PC-3 (cell line): ENCODE measurements at regions not wholly inside any gene's neighbourhood (a gene's known extent, or its start where the extent isn't known, plus 50 kb on each side); places are given as distances from the start of the nearest gene placed in this dataset.

Experiments
- ATAC-seq: fragments of 200-7000 bp; cut with Tn5 transposase; 2 replicates; pipeline ENCODE4 v1.9.1; 2020; ENCODE audit warnings: mild to moderate bottlenecking, moderate library complexity
- BruUV-seq: library from RNA; stranded (reverse); fragments of 400-500 nt; replicated peaks from 2 replicates; lab custom pipeline; 2021; lab: Mats Ljungman, UMichigan
- CTCF ChIA-PET: fragments of 300-600 bp; sonication (Branson Sonifier 250); formaldehyde crosslinking; loops from one replicate; lab custom pipeline; 2022; ENCODE audit warnings: antibody characterized with exemption; lab: Charles Lee
- POLR2A ChIA-PET: fragments of 300-600 bp; sonication (Branson Sonifier 250); formaldehyde crosslinking; loops from one replicate; lab custom pipeline; 2022; ENCODE audit warnings: antibody characterized with exemption; ENCODE audit not compliant: unreplicated experiment; lab: Charles Lee
- DNase-seq: peaks from one replicate; pipeline ENCODE4 v3.0.0-alpha.2; 2015
- H2AFZ ChIP-seq: fragments of 300-600 bp; sonication (generic); 2 replicates; pipeline ENCODE4 v1.6.0; 2016; ENCODE audit warnings: antibody characterized with exemption, low read length
- H3F3A ChIP-seq: fragments of 300-600 bp; sonication (generic); one replicate; pipeline ENCODE4 v1.6.0; 2017; ENCODE audit warnings: antibody characterized with exemption, low read length, control low read depth, mild to moderate bottlenecking; ENCODE audit not compliant: unreplicated experiment
- H3K27ac ChIP-seq: fragments of 300-600 bp; sonication (generic); 2 replicates; pipeline ENCODE4 v1.5.1; 2016; ENCODE audit warnings: mild to moderate bottlenecking, low read length
- H3K27me3 ChIP-seq: fragments of 300-600 bp; sonication (generic); 2 replicates; pipeline ENCODE4 v1.6.1; 2016; ENCODE audit warnings: low read length, mixed read lengths
- H3K36me3 ChIP-seq: fragments of 300-600 bp; sonication (generic); 2 replicates; pipeline ENCODE4 v1.6.1; 2016; ENCODE audit warnings: low read depth, mixed run types, low read length, mixed read lengths
- H3K4me1 ChIP-seq: fragments of 300-600 bp; sonication (generic); 2 replicates; pipeline ENCODE4 v1.5.1; 2016; ENCODE audit warnings: low read length; ENCODE audit not compliant: insufficient read depth
- H3K4me2 ChIP-seq: fragments of 300-600 bp; sonication (generic); 2 replicates; pipeline ENCODE4 v1.6.0; 2016; ENCODE audit warnings: low read length
- H3K4me3 ChIP-seq: fragments of 300-600 bp; sonication (generic); 2 replicates; pipeline ENCODE4 v1.5.1; 2016; ENCODE audit warnings: mild to moderate bottlenecking, low read length, mixed read lengths
- H3K79me2 ChIP-seq: fragments of 300-600 bp; sonication (generic); 2 replicates; pipeline ENCODE4 v1.6.1; 2017; ENCODE audit warnings: low read length, mixed read lengths
- H3K9ac ChIP-seq: fragments of 300-600 bp; sonication (generic); 2 replicates; pipeline ENCODE4 v1.6.0; 2016; ENCODE audit warnings: mild to moderate bottlenecking, low read length
- H3K9me2 ChIP-seq: fragments of 300-600 bp; sonication (generic); replicated peaks from 2 replicates; pipeline ENCODE4 v1.6.1; 2016; ENCODE audit warnings: mixed run types, low read length, mixed read lengths
- H3K9me3 ChIP-seq: fragments of 300-600 bp; sonication (generic); 2 replicates; pipeline ENCODE4 v1.6.1; 2016; ENCODE audit warnings: low read length, mixed read lengths
- H4K20me1 ChIP-seq: fragments of 300-600 bp; sonication (generic); 2 replicates; pipeline ENCODE4 v1.6.1; 2016; ENCODE audit warnings: low read length, mixed read lengths
- EZH2 ChIP-seq: fragments of 300-600 bp; sonication (generic); IDR thresholded peaks from one replicate; pipeline ENCODE4 v1.6.1; 2017; ENCODE audit warnings: antibody characterized with exemption, mild to moderate bottlenecking, low read length; ENCODE audit not compliant: unreplicated experiment
- EZH2phosphoT487 ChIP-seq: fragments of 300-600 bp; sonication (generic); IDR thresholded peaks from 2 replicates; pipeline ENCODE4 v1.6.1; 2018; ENCODE audit warnings: mild to moderate bottlenecking, antibody characterized with exemption, low read length, borderline replicate concordance
- intact Hi-C: fragments of 100-400 bp; cut with micrococcal nuclease; formaldehyde crosslinking; loops from 2 replicates; pipeline ENCODE4 v1.9.0; 2023
- TF ChIP-seq, protein P1 (sequence below): fragments of 300-600 bp; sonication (generic); conservative IDR thresholded peaks from 2 replicates; pipeline ENCODE4 v1.5.1; 2017; ENCODE audit warnings: antibody characterized with exemption, low read depth, mild to moderate bottlenecking, low read length

- H4K20me1 ChIP-seq: no peaks in the 10 kb centered on the region
- H3K9me3 ChIP-seq: no peaks in the 10 kb centered on the region
- no peak overlapping the region for H3K4me2 ChIP-seq
- H3K36me3 ChIP-seq: no peaks in the 10 kb centered on the region
- no peak overlapping the region for H2AFZ ChIP-seq
- no TSS peak for BruUV-seq
- H3K4me3 ChIP-seq: no peak overlapping the region
- no peaks in the 10 kb centered on the region for H3K79me2 ChIP-seq
- intact Hi-C loops: no loop called here
- H3K9me2 ChIP-seq: no peaks in the 10 kb centered on the region
- ATAC-seq: no peak
- H3F3A ChIP-seq: no peaks in the 10 kb centered on the region
- no peaks in the 10 kb centered on the region for H3K27me3 ChIP-seq
- POLR2A ChIA-PET: no interaction called here
- H3K9ac ChIP-seq: no peak overlapping the region
- H3K4me1 ChIP-seq: no peaks in the 10 kb centered on the region
- TF ChIP-seq, protein P1, sequence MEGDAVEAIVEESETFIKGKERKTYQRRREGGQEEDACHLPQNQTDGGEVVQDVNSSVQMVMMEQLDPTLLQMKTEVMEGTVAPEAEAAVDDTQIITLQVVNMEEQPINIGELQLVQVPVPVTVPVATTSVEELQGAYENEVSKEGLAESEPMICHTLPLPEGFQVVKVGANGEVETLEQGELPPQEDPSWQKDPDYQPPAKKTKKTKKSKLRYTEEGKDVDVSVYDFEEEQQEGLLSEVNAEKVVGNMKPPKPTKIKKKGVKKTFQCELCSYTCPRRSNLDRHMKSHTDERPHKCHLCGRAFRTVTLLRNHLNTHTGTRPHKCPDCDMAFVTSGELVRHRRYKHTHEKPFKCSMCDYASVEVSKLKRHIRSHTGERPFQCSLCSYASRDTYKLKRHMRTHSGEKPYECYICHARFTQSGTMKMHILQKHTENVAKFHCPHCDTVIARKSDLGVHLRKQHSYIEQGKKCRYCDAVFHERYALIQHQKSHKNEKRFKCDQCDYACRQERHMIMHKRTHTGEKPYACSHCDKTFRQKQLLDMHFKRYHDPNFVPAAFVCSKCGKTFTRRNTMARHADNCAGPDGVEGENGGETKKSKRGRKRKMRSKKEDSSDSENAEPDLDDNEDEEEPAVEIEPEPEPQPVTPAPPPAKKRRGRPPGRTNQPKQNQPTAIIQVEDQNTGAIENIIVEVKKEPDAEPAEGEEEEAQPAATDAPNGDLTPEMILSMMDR: no peak
- TF ChIP-seq EZH2: no peak
- no peak for TF ChIP-seq EZH2phosphoT487
- DNase-seq: no peak
- no peak overlapping the region for H3K27ac ChIP-seq
- CTCF ChIA-PET: no interaction called here
These were observed 1052.3 kb upstream of the PHF14 start for GRCh38 chr7:9921326-9921725.

DNA sequence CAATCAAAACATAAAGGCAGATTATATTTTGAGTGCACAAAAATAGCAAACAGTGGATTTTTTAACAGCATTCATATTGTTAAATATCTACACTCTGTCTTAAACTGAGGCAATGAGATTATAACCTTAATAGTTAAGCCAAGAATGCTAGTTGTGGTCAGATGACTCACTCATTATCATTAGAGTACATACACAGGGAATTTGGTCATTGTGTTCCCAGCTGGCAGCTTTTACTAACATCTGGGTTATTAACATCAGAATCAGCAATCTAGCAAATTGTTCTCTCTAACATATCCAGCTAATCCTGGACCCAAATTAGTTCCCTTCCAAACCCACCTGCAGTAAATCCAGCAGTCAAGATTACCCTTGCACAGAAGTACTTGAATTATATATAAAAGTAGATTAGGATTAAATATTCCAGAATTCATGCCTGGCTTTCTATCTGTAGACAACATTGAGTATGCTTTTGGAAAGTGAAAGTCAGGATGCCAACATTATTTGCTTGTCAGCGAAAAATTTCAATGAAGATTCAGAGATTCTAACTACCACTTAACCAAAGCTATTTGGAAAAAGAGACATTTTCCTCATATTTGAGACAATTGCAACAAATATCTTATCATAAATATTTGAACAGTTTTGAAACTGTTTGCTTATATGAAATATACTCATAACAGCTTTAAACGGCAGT is 1035.6 kb upstream of the PHF14 start:
- Histone ChIP-seq H3K27ac (no peak overlapping the region), H3K36me3 (no peaks in the 10 kb centered on the region), H3K27me3 (no peaks in the 10 kb centered on the region), H3K4me3 (peak overlapping the region; percentile 18; the same call in 1 of the 2 replicates), H3K4me1 (no peaks in the 10 kb centered on the region; the same call in 1 of the 2 replicates), H4K20me1 (no peaks in the 10 kb centered on the region), H3K79me2 (no peaks in the 10 kb centered on the region), H2AFZ (no peak overlapping the region), H3K9ac (no peak overlapping the region), H3K9me3 (no peaks in the 10 kb centered on the region), H3K9me2 (no peaks in the 10 kb centered on the region), H3K4me2 (peak overlapping the region; percentile 46; the same call in 1 of the 2 replicates), H3F3A (no peaks in the 10 kb centered on the region)
- POLR2A ChIA-PET: no interaction called here
- intact Hi-C loops: loop anchor here (5.0 kb wide), 2 partner anchors 111 to 226 kb away; no protein-coding TSS in a partner anchor
- CTCF ChIA-PET: no interaction called here
- TF ChIP-seq, protein P1: no peak
- TF ChIP-seq EZH2 (no peak), EZH2phosphoT487 (no peak)
- DNase-seq: peak; percentile 36
- peak; percentile 98 for ATAC-seq
- BruUV-seq: no TSS peak

DNA sequence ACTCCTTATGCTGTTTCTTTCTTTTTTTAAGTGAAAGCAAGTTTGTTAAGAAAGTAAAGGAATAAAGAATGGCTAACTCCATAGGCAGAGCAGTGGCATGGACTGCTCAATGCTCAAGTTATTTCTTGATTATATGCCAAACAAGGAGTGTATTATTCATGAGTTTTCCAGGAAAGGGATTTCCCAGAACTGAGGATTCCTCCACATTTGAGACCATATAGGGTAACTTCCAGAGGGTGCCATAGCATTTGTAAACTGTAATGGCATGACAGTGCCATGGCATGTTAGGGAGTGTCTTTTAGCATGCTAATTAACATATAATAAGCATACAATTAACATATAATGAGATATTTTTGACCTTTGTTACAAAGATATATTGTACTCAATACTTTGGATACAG is 1034.5 kb upstream of the PHF14 start:
- Histone ChIP-seq H3K36me3 (no peaks in the 10 kb centered on the region), H4K20me1 (no peaks in the 10 kb centered on the region), H3K27ac (no peak overlapping the region), H3K9ac (no peak overlapping the region), H3K4me1 (no peaks in the 10 kb centered on the region; the same call in 1 of the 2 replicates), H3K27me3 (no peaks in the 10 kb centered on the region), H3F3A (no peaks in the 10 kb centered on the region), H2AFZ (no peak overlapping the region), H3K9me3 (no peaks in the 10 kb centered on the region), H3K4me2 (no peak overlapping the region), H3K79me2 (no peaks in the 10 kb centered on the region), H3K4me3 (no peak overlapping the region), H3K9me2 (no peaks in the 10 kb centered on the region)
- TF ChIP-seq, protein P1: no peak
- TF ChIP-seq EZH2phosphoT487 (no peak), EZH2 (no peak)
- ATAC-seq: no peak
- ChIA-PET POLR2A (no interaction called here), CTCF (no interaction called here)
- BruUV-seq: no TSS peak
- no peak for DNase-seq
- intact Hi-C loops: loop anchor here (5.0 kb wide), 2 partner anchors 112 to 227 kb away; no protein-coding TSS in a partner anchor
